Trophoblast cell (in vitro differentiated cells and primary cell): ENCODE measurements at regions not wholly inside any gene's neighbourhood (a gene's known extent, or its start where the extent isn't known, plus 50 kb on each side); places are given as distances from the start of the nearest gene placed in this dataset.

Experiments
- DNase-seq, 2 donors: peaks; one replicate each; pipeline ENCODE4 v3.0.0-alpha.2; 2016
- H2AFZ ChIP-seq: 2 replicates; pipeline ENCODE4 v1.6.1; 2013; ENCODE audit warnings: low read length, moderate library complexity, mild to moderate bottlenecking; ENCODE audit not compliant: insufficient read depth, poor library complexity
- H2AK5ac ChIP-seq: 2 replicates; pipeline ENCODE4 v1.6.1; 2013; ENCODE audit warnings: mild to moderate bottlenecking, low read length
- H2BK120ac ChIP-seq: 2 replicates; pipeline ENCODE4 v1.6.1; 2013; ENCODE audit warnings: low read length, mild to moderate bottlenecking, moderate library complexity; ENCODE audit not compliant: insufficient read depth, poor library complexity
- H2BK12ac ChIP-seq: 2 replicates; pipeline ENCODE4 v1.6.1; 2013; ENCODE audit warnings: mild to moderate bottlenecking, low read length, moderate library complexity
- H2BK5ac ChIP-seq: 2 replicates; pipeline ENCODE4 v1.6.1; 2013; ENCODE audit warnings: low read length, low read depth, moderate library complexity, mild to moderate bottlenecking; ENCODE audit not compliant: poor library complexity
- H3K14ac ChIP-seq: 2 replicates; pipeline ENCODE4 v1.6.1; 2013; ENCODE audit warnings: mild to moderate bottlenecking, low read length
- H3K18ac ChIP-seq: 2 replicates; pipeline ENCODE4 v1.6.1; 2013; ENCODE audit warnings: mild to moderate bottlenecking, low read length
- H3K23ac ChIP-seq: 2 replicates; pipeline ENCODE4 v1.6.1; 2013; ENCODE audit warnings: low read length
- H3K27ac ChIP-seq: 2 replicates; pipeline ENCODE4 v1.5.1; 2013; ENCODE audit warnings: low read depth, mild to moderate bottlenecking, inconsistent platforms, low read length, moderate library complexity
- H3K27me3 ChIP-seq: 2 replicates; pipeline ENCODE4 v1.6.1; 2013; ENCODE audit warnings: inconsistent platforms, mild to moderate bottlenecking, low read length, moderate library complexity; ENCODE audit not compliant: insufficient read depth
- H3K36me3 ChIP-seq, 2 experiments: 1 replicate in 1 of 2; 2 replicates in 1 of 2; pipeline ENCODE4 v1.6.1; 2013; ENCODE audit warnings: low read length in 2 of 2, mild to moderate bottlenecking in 2 of 2, moderate library complexity in 1 of 2; ENCODE audit not compliant: insufficient read depth in 2 of 2, control insufficient read depth in 1 of 2
- H3K4ac ChIP-seq: 2 replicates; pipeline ENCODE4 v1.6.1; 2013; ENCODE audit warnings: low read depth, mild to moderate bottlenecking, low read length, moderate library complexity
- H3K4me1 ChIP-seq, 2 experiments: 1 replicate in 1 of 2; 2 replicates in 1 of 2; pipeline ENCODE4 v1.6.1; 2013; ENCODE audit warnings: low read length in 2 of 2, mild to moderate bottlenecking in 2 of 2, moderate library complexity in 1 of 2; ENCODE audit not compliant: insufficient read depth in 2 of 2, control insufficient read depth in 1 of 2
- H3K4me2 ChIP-seq: 2 replicates; pipeline ENCODE4 v1.6.1; 2013; ENCODE audit warnings: inconsistent platforms, mild to moderate bottlenecking, low read length, moderate library complexity
- H3K4me3 ChIP-seq: 2 replicates; pipeline ENCODE4 v1.5.1; 2013; ENCODE audit warnings: mild to moderate bottlenecking, low read depth, low read length, inconsistent platforms
- H3K79me1 ChIP-seq: one replicate; pipeline ENCODE4 v1.6.1; 2013; ENCODE audit warnings: low read length
- H3K79me2 ChIP-seq: 2 replicates; pipeline ENCODE4 v1.6.1; 2013; ENCODE audit warnings: low read length, mild to moderate bottlenecking; ENCODE audit not compliant: control insufficient read depth, insufficient read depth, poor library complexity
- H3K9ac ChIP-seq: 2 replicates; pipeline ENCODE4 v1.6.1; 2013; ENCODE audit warnings: mild to moderate bottlenecking, low read length
- H3K9me3 ChIP-seq: 2 replicates; pipeline ENCODE4 v1.6.1; 2013; ENCODE audit warnings: low read depth, mild to moderate bottlenecking, control low read depth, inconsistent platforms, low read length; ENCODE audit not compliant: insufficient read depth
- H4K12ac ChIP-seq: 2 replicates; pipeline ENCODE4 v1.6.1; 2013; ENCODE audit warnings: low read depth, mild to moderate bottlenecking, low read length, moderate library complexity
- H4K8ac ChIP-seq: 2 replicates; pipeline ENCODE4 v1.6.1; 2013; ENCODE audit warnings: low read depth, mild to moderate bottlenecking, low read length, moderate library complexity
- H4K91ac ChIP-seq: one replicate; pipeline ENCODE4 v1.6.1; 2013; ENCODE audit warnings: low read depth, mild to moderate bottlenecking, low read length, moderate library complexity
- WGBS: extraction: QIAGEN DNeasy Blood & Tissue Kit; methylation state at CpG from one replicate; pipeline ENCODE4 v1.1.7; 2013; ENCODE audit warnings: missing lambda C conversion rate; ENCODE audit not compliant: insufficient read length, insufficient coverage; ENCODE audit errors: extremely low coverage; 5-methylcytosine and 5-hydroxymethylcytosine counted together

GRCh38 chr18:39635966-39636365 lies 2070.4 kb upstream of the CELF4 start:
- no peaks in the 10 kb centered on the region for H3K4me1 ChIP-seq
- no peak overlapping the region for H3K27ac ChIP-seq
- H4K8ac ChIP-seq = no peak overlapping the region
- H3K9me3 ChIP-seq = no peaks in the 10 kb centered on the region
- DNase-seq = peak in 1 of 2 donors; percentile 44
- H3K36me3 ChIP-seq = no peaks in the 10 kb centered on the region
- no peaks in the 10 kb centered on the region for H3K27me3 ChIP-seq
- no peak overlapping the region for H2BK12ac ChIP-seq
- no peak overlapping the region for H3K23ac ChIP-seq
- no peaks in the 10 kb centered on the region for H3K79me1 ChIP-seq
- no peaks in the 10 kb centered on the region for H3K79me2 ChIP-seq
- no peak overlapping the region for H3K4me2 ChIP-seq
- H3K9ac ChIP-seq = no peak overlapping the region
- no peak overlapping the region for H2BK5ac ChIP-seq
- H4K12ac ChIP-seq = no peak overlapping the region
- H3K4ac ChIP-seq = no peak overlapping the region
- H3K18ac ChIP-seq = no peak overlapping the region
- no peak overlapping the region for H3K4me3 ChIP-seq
- H2AFZ ChIP-seq = no peak overlapping the region
- no peak overlapping the region for H2BK120ac ChIP-seq
- H2AK5ac ChIP-seq = no peak overlapping the region
- no peak overlapping the region for H3K14ac ChIP-seq
- no peak overlapping the region for H4K91ac ChIP-seq

- no peaks in the 10 kb centered on the region for H3K36me3 ChIP-seq
- H2BK5ac ChIP-seq = no peak overlapping the region
- no peak for DNase-seq
- no peaks in the 10 kb centered on the region for H3K4me1 ChIP-seq
- no peak overlapping the region for H3K27ac ChIP-seq
- no peaks in the 10 kb centered on the region for H3K79me1 ChIP-seq
- H3K79me2 ChIP-seq = no peaks in the 10 kb centered on the region
- H4K8ac ChIP-seq = no peak overlapping the region
- no peak overlapping the region for H2BK12ac ChIP-seq
- H3K9me3 ChIP-seq = no peaks in the 10 kb centered on the region
- no peak overlapping the region for H3K23ac ChIP-seq
- no peaks in the 10 kb centered on the region for H3K27me3 ChIP-seq
- H3K4me2 ChIP-seq = no peak overlapping the region
- H2BK120ac ChIP-seq = no peak overlapping the region
- H4K91ac ChIP-seq = no peak overlapping the region
- no peak overlapping the region for H3K9ac ChIP-seq
- H2AK5ac ChIP-seq = no peak overlapping the region
- H3K18ac ChIP-seq = no peak overlapping the region
- no peak overlapping the region for H2AFZ ChIP-seq
- no peak overlapping the region for H3K4ac ChIP-seq
- H3K14ac ChIP-seq = no peak overlapping the region
- H4K12ac ChIP-seq = no peak overlapping the region
- H3K4me3 ChIP-seq = no peak overlapping the region
These were observed 2069.6 kb upstream of the CELF4 start for GRCh38 chr18:39635192-39635591.

GRCh38 chr18:39627936-39628335 lies 2062.3 kb upstream of the CELF4 start:
- Histone ChIP-seq H3K18ac (no peak overlapping the region), H3K14ac (no peak overlapping the region), H3K27me3 (no peaks in the 10 kb centered on the region), H2BK12ac (no peak overlapping the region), H4K12ac (no peak overlapping the region), H4K91ac (no peak overlapping the region), H3K9ac (no peak overlapping the region), H3K79me1 (peaks cover 3% of the 10 kb centered on the region), H4K8ac (no peak overlapping the region), H3K4me1 (peaks cover 1 to 5% of the 10 kb centered on the region in 2 experiments), H3K23ac (no peak overlapping the region), H2AFZ (no peak overlapping the region), H3K4me3 (no peak overlapping the region), H3K4ac (no peak overlapping the region), H3K36me3 (no peaks in the 10 kb centered on the region), H2AK5ac (no peak overlapping the region), H2BK5ac (no peak overlapping the region), H3K4me2 (no peak overlapping the region), H2BK120ac (no peak overlapping the region), H3K27ac (no peak overlapping the region), H3K79me2 (peaks cover under 1% of the 10 kb centered on the region), H3K9me3 (no peaks in the 10 kb centered on the region)
- no peak for DNase-seq
- no CpG with 5 or more reads among the region's 5 CpGs for WGBS

GRCh38 chr18:39624961-39625360 lies 2059.4 kb upstream of the CELF4 start:
- no peak overlapping the region for H2AFZ ChIP-seq
- H3K4me1 ChIP-seq = peaks cover 7 to 10% of the 10 kb centered on the region in 2 experiments
- peak overlapping the region; percentile 9 for H3K4me2 ChIP-seq
- peaks cover 6% of the 10 kb centered on the region for H3K79me1 ChIP-seq
- H3K27ac ChIP-seq = no peak overlapping the region
- DNase-seq = peak; percentile 16 to 78
- peaks cover 1% of the 10 kb centered on the region for H3K79me2 ChIP-seq
- no CpG with 5 or more reads among the region's 4 CpGs for WGBS
- H3K4ac ChIP-seq = no peak overlapping the region
- no peak overlapping the region for H2BK120ac ChIP-seq
- no peak overlapping the region for H3K18ac ChIP-seq
- H4K91ac ChIP-seq = no peak overlapping the region
- no peak overlapping the region for H4K8ac ChIP-seq
- no peak overlapping the region for H4K12ac ChIP-seq
- H3K27me3 ChIP-seq = no peaks in the 10 kb centered on the region
- no peak overlapping the region for H3K4me3 ChIP-seq
- no peak overlapping the region for H3K9ac ChIP-seq
- H3K36me3 ChIP-seq = no peaks in the 10 kb centered on the region
- H2BK5ac ChIP-seq = no peak overlapping the region
- no peaks in the 10 kb centered on the region for H3K9me3 ChIP-seq
- no peak overlapping the region for H2BK12ac ChIP-seq
- H3K23ac ChIP-seq = no peak overlapping the region
- H3K14ac ChIP-seq = no peak overlapping the region
- H2AK5ac ChIP-seq = no peak overlapping the region
